Suprapubic skin (tissue), 3 donors: ENCODE measurements at regions not wholly inside any gene's neighbourhood (a gene's known extent, or its start where the extent isn't known, plus 50 kb on each side); places are given as distances from the start of the nearest gene placed in this dataset.

Experiments
- CTCF ChIP-seq, 2 donors: fragments of 200-600 bp in 1 of 2; fragments of 450-650 bp in 1 of 2; sonication (generic) in 1 of 2; IDR thresholded peaks; one replicate each; pipeline ENCODE4 v1.5.1; 2016 to 2019; ENCODE audit warnings: antibody characterized with exemption in 2 of 2, mild to moderate bottlenecking in 1 of 2, moderate library complexity in 1 of 2
- EP300 ChIP-seq: sonication (generic); formaldehyde crosslinking; IDR thresholded peaks from one replicate; pipeline ENCODE4 v1.6.1; 2017; ENCODE audit warnings: antibody characterized with exemption

DNA sequence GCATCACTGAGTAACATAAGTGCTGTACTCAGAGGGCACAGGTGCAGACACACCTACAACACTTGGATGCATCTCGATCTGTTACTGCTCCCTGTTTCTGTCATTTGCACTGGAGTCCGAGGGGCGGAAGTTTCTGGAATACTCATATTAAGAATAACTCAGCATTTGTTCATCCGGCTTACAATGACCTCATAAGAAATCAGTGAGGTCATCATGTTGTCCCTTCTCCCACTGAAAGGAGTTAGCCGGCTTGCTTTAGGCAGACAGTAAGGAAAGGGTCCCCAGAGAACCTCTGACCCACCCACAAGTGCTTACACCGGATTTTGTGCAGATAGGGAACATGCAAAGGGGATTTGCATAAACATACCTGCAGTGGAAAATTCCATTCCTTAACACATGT lies 344.7 kb downstream of the HAPSTR1 start:
- no peak for TF ChIP-seq CTCF (IDR thresholded peaks at IDR 0.05)
- no peak for TF ChIP-seq EP300
